Inferior parietal cortex (tissue), 1 donor: ENCODE measurements at regions not wholly inside any gene's neighbourhood (a gene's known extent, or its start where the extent isn't known, plus 50 kb on each side); places are given as distances from the start of the nearest gene placed in this dataset.

Experiments used
- DNase-seq: peaks from one replicate; pipeline ENCODE4 v3.0.0-alpha.2; 2016; ENCODE audit errors: extremely low spot score

DNA sequence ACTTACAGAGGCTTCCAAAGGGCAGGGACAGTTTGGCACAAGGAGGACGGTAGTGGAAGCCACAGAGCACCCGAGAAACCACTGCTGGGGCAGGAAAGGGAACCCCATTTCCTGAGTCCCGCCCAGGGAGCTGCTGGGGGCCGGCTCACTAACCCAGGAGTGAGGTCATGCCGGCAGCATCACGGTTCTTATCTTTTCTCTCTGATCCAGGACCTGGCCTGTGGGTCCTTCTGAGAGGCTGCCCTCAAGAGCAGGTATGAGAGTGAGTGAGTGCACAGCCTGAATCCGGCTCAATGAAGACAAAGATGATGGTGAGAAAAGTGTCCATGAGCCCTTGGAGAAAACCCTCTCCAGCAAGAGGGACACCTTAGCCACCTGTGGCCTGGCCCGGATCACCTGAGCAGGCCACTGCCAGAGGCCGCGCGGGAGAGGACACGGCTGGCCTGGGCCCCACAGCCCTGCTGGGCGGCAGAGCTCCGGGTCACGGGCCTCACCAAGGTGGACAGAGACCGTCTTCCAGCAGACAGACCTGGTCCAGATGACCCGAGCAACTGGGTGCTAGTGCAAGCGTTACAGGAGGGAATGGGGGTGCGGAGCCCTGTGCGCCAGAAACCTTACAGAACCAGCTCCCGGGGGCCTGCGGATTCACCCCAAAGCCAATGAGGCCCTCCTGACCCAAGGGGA, 94.9 kb downstream of the RIPK4 start:
- no peak for DNase-seq

DNA sequence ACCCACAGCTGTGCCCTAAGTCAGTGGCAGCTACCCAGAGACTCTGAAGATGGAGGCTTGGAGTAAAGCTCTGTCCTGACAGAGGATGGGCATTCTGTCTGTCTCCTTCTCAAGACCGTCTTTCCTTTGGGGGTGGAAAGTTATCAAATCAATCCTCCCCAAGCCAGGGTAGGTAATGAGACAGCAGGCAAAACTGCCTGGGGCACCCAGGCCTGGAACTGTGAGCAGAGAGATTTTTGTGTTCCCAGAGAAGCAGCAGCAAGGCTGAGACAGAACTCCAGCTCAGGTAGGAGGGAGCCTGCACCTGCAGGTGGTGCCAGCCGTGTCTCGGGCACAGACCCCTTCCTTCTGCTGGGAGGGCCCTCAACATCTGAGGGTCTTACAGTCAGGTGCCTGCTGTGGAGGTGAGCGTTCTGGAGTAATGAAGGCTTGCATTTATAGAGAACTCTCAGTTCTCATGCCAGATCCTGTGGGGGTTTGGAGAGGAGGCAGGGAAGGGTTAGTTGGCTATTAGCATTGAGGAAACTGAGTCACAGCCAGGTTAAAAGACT, 95.6 kb downstream of the RIPK4 start:
- no peak for DNase-seq

DNA sequence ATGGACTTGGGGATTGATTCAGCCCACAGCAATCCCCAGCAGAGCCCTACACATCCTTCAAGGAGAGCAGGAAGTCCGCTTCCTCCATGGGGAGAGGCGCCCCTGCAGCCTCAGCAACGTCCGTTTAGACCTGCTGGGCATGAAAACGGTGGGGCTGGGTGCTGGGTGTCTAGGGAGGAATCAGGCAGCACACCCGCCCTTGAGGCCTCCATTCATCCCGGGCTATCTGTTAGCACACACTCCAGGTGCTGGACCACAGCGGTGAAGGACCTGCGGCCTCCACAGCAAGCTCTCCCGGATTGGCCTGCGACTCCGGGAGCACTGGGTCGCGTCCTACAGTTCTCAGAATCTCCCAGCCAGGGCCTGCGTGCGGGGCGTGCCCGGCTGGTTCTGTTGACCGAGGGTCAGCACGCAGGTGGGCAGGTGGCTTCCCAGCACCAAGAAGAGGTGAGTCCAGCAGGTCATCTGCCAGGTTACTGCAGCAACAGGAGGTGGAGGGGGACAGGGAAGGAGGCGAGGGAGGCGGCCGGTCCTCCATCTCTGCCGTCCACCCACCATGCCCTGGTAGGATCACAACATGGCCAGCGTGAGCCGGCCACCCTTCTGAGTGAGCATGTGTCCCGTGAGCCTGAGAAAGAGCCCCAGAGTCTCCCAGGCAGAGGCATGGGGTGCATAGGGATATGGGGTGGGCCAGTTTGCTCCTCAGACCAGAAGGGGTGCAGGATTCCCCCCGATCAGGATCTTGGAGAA, 96.6 kb downstream of the RIPK4 start:
- no peak for DNase-seq

DNA sequence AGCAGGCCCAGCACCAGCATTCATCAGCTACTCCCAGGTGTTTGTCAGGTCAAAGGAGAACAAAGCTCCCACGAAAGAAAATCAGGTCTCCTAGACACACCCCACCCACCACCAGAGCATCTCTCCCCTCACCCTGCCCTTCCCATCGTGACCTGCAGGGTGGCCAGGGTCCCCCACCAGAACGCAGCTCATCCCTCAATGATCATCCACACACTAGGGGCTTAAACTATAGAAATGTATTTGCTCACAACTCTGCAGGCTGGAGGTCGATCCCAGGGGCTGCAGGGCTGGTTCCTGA, 97.4 kb downstream of the RIPK4 start:
- DNase-seq, result no peak

DNA sequence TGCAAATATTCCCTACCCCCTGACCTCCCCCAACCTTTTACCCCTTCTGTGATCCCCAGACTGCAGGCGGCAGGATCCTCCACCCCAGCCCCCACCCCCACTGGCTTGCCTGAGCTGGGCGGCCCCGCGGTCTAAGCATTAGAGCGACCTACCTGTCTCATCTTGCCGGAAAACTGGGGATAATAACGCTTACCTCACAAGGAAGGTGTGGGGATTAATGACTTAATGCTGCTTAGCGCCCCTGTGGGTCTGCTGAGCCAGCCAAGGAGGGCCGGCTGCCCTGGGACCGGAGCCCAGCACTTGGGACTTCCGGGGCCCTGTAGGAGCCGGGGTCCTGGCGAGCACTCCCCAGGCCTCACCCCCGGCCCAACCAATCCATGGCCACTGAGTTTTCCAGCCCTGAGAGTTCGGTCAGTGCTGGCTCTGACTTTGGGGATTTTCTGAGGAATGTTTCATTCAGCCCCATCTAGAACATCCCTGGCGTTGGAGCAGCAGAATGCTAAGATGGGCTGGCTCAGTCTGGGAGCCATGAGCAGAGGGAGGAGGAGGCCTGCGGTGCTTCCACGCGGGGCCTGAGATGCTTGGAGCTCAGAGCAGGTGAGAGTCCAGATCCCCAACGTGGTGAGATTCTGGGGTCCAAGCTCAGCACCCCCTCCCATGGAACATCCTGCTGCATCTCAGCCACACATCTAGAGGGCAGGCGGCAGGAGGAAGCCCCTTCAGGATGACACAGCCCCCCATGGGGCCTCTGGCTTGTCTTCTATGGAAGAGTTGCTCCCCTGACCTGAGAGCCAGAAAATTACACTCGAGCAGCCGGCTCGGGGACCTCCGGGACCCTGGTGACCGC, 97.9 kb downstream of the RIPK4 start:
- no peak for DNase-seq

DNA sequence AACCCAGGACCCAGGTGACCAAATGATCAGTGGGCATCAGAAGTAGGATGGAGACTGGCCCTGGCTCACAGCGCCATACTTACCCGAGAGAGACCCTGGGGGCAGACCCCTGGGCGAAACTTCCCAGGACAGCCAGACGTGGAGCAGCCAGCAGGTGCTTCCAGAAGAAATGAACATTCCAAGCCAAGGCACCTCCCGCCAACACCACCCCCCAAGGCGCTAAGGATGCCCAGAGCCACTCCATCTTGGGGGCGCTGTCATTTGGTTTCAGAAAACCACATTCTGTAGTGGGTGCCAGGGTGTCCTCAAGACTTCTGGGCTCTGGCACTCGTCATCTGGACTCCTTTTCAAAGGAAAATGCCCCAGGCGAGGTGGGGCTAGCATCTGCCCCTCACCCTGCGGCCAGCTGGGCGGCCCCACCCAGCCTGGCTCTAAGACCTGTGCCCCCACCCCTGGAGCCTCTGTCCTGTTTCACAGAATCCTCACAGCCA, 98.8 kb downstream of the RIPK4 start:
- no peak for DNase-seq

DNA sequence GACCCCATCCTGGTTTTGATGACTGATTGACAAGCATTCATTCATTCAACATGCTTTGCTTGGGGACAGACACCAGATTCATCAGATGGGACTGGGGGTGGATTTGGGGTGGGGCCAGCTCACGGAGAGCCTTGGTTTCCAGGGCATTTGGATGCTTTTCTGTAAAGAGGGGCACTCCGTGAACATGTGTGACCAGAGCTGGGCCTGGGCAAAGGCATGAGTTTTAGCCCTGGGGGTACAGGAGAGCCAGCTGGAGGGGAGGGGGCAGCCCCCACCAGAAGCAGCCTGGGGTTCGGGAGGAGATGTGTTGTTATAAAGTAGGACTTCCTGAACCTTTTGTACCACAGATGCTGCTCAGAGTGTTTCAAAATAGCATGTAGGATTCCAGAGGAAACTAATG, 99.7 kb downstream of the RIPK4 start:
- DNase-seq, result no peak

- DNase-seq, result no peak
Measured at GRCh38 chr21:41666641-41667081, 100.2 kb downstream of the RIPK4 start.

DNA sequence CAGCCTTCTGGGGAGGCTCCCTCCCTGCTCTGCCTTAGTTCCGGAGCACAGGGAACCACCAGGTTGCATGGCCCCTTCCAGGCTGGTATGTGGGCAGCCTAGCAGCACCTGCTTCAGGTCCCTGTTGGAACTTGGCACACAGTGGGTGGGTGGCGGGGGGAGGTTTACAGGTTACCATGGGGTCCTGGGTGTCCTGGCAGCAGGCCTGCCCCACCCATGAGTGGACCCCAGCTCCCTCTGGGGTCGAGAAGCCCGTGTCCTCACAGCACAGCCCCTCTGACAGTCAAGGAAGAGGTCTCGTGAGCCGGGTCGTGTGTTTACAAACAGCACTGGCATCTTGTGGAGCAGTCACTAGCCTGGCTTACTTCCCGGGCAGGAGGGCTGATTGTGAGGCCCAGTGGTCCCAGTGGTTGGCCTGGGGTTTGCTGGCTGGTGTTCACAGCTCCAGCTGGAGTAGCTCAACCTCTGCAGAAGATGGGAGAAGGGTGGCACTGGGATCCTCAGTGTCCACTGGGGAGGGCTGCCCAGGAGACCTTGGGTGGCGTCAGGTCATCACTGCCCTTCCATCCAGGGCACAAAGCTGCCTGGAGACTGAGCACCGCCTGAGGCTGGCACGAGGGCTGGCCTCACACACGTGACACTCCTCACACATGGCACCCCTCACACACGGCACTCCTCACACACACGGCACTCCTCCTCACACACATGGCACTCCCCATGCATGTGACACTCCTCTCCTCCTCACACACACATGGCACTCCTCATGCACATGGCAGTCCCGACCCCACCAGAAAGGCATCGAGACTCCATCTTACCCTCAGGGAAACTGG, 100.9 kb downstream of the RIPK4 start:
- no peak for DNase-seq

- no peak for DNase-seq
Measured at GRCh38 chr21:41664881-41665765, 101.7 kb downstream of the RIPK4 start.

GRCh38 chr21:41663805-41664788, 102.8 kb downstream of the RIPK4 start:
- DNase-seq, result no peak

GRCh38 chr21:41662761-41663160, 104.1 kb downstream of the RIPK4 start:
- no peak for DNase-seq

GRCh38 chr21:41662161-41662560, 104.7 kb downstream of the RIPK4 start:
- no peak for DNase-seq

DNA sequence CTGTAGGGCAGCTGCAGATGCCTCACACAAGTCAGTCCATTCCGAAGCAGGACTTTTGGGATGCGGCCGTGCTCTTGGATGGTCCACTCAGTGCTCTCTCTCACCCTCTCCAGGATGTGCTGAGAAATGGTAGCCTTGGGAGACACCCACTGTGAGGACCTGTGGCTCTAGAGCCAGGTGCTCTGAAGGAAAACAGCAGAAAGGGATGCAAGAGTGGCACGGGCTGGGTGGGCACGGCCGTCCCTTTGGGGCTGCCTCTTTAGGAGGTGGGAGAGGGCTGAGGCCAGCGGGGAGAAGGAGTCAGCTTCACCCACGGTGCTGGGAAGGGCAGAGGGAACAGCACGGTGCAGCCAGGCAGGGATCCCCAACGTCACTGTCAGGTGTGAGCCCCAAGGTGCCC, 106.1 kb downstream of the RIPK4 start:
- DNase-seq, result no peak

GRCh38 chr21:41659791-41660560, 106.9 kb downstream of the RIPK4 start:
- no peak for DNase-seq

DNA sequence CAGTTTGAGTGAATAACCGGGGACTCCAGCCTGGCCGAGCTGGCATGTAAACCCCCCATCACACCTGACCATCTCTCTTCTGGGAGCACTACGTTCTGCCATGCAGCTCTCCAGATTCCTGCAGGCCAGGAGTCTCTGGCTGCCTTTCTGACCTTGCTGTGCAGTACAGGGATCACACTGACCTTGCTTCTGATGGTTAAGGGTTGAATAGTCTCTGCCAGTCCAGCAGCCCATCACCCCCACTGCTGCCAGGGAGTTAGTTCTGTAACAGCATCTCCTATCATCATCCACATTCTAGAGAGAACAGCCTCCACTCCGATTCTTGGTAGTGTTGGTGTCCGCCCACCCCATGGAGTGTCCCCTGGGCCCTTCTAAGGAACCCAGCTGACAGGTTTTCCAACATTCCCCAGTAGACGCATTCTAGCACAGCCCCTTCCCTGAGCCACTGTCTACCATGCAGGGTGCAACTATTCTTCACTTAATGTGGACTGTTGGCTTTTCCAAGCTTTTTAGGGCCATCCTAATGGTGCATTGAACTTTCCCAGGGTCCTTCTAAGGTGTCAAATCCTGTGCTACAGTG, 109.8 kb downstream of the RIPK4 start:
- DNase-seq, result no peak

DNA sequence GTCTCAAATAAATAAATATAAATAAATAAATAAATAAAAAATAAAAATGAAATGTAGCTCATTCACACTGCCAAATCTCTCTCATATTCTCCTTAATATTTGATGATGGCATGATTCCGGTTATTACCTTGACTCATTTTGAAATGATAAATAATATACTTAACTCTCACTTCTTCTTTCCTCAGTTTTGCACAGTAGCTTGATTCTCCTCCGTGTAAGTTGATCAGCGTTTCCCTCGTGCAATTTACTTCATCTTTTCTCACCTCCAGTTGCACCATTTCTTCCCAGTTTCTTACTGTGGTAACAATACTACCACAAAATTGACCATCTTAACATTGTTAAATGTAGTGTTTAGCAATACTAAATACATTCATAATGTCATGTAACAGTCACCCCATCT, 111.6 kb downstream of the RIPK4 start:
- no peak for DNase-seq

DNA sequence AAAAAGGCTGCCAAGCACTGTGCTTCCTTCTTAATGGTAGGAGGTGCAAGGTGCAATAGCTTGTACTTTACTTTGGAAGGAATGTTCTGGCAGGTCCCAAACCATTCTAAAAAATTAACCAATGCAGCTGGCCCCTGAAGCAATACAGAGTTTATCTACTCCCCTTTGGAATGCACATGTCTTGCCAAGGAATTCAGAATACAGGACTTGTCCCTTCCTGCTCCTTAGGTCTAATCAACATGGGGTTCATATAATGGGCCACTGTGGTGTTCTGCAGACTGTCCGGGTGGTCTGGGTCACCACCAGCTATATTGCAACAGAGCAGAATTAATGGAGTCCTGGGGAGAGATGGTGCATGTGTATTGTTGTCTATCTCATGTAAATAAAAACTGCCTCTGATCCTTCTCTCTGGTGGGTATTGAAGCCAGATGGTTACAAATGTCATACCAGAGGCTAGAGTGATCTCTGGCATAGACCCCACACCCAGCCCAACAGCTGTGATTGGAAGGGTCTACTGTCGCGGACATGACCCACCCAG, 112.8 kb downstream of the RIPK4 start:
- DNase-seq, result no peak
